GM12878 (cell line): ENCODE measurements at regions not wholly inside any gene's neighbourhood (a gene's known extent, or its start where the extent isn't known, plus 50 kb on each side); places are given as distances from the start of the nearest gene placed in this dataset.

ENCODE experiments used
- ATAC-seq: fragments of 200-7000 bp; cut with Tn5 transposase; 3 replicates; pipeline ENCODE4 v1.9.1; 2020; ENCODE audit warnings: mild to moderate bottlenecking, moderate library complexity
- BruUV-seq: library from RNA; stranded (reverse); fragments of 400-500 nt; replicated peaks from 2 replicates; lab custom pipeline; 2021; lab: Mats Ljungman, UMichigan
- CTCF ChIA-PET: fragments of 300-600 bp; sonication (Branson Sonifier 250); formaldehyde crosslinking; extraction: SDS; loops from one replicate; lab custom pipeline; 2021; ENCODE audit warnings: inconsistent platforms; lab: Yijun Ruan, JAX
- POLR2A ChIA-PET: fragments of 350-600 bp; formaldehyde crosslinking; extraction: SDS; loops from one replicate; lab custom pipeline; 2021; ENCODE audit warnings: inconsistent platforms; lab: Charles Lee
- RAD21 ChIA-PET: fragments of 300-600 bp; sonication (Branson Sonifier 250); formaldehyde crosslinking; loops from one replicate; lab custom pipeline; 2023; ENCODE audit warnings: antibody characterized with exemption; ENCODE audit not compliant: unreplicated experiment; lab: Charles Lee
- SMC1A ChIA-PET: fragments of 300-600 bp; sonication (Branson Sonifier 250); formaldehyde crosslinking; loops from one replicate; lab custom pipeline; 2023; ENCODE audit not compliant: unreplicated experiment, uncharacterized antibody; lab: Charles Lee
- DNase-seq: peaks from one replicate; pipeline ENCODE4 v3.0.0-alpha.2; 2011; ENCODE audit warnings: low read depth, low spot score
- FAIRE-seq: peaks from 3 replicates; lab custom pipeline; 2011; peaks lifted over from hg19 to GRCh38; lab: Jason Lieb, UNC
- H2AFZ ChIP-seq: 2 replicates; pipeline ENCODE4 v1.6.0; 2011; ENCODE audit warnings: low read depth, low read length, control low read depth; ENCODE audit not compliant: control insufficient read depth
- H3K27ac ChIP-seq: 2 replicates; pipeline ENCODE4 v1.5.1; 2011; ENCODE audit warnings: control low read depth; ENCODE audit not compliant: control insufficient read depth, insufficient read depth
- H3K27me3 ChIP-seq, 2 experiments: replicated peaks in 1 of 2; 2 replicates each; pipeline versions ENCODE4 v1.6.0 to v1.6.1; 2011; ENCODE audit warnings: low read length in 1 of 2; ENCODE audit not compliant: control insufficient read depth in 2 of 2, insufficient read depth in 2 of 2
- H3K36me3 ChIP-seq, 2 experiments: 2 replicates each; pipeline ENCODE4 v1.5.1; 2011; ENCODE audit warnings: low read length in 1 of 2; ENCODE audit not compliant: control insufficient read depth in 2 of 2, insufficient read depth in 2 of 2
- H3K4me1 ChIP-seq: 2 replicates; pipeline ENCODE4 v1.6.1; 2011; ENCODE audit warnings: mild to moderate bottlenecking, low read length, moderate library complexity, mixed read lengths; ENCODE audit not compliant: control insufficient read depth, insufficient read depth
- H3K4me2 ChIP-seq: 2 replicates; pipeline ENCODE4 v1.6.0; 2011; ENCODE audit warnings: control low read depth; ENCODE audit not compliant: control insufficient read depth, insufficient read depth
- H3K4me3 ChIP-seq: fragments of 200-600 bp; sonication (generic); 2 replicates; pipeline ENCODE4 v1.5.1; 2016
- H3K79me2 ChIP-seq: 2 replicates; pipeline ENCODE4 v1.6.0; 2011; ENCODE audit warnings: low read length; ENCODE audit not compliant: control insufficient read depth, insufficient read depth
- H3K9ac ChIP-seq: 2 replicates; pipeline ENCODE4 v1.8.0; 2011; ENCODE audit warnings: low read length, control low read depth, mixed read lengths; ENCODE audit not compliant: control insufficient read depth, insufficient read depth
- H3K9me3 ChIP-seq: replicated peaks from 3 replicates; pipeline ENCODE4 v1.5.1; 2011; ENCODE audit warnings: mild to moderate bottlenecking, low read length; ENCODE audit not compliant: control insufficient read depth, insufficient read depth
- H4K20me1 ChIP-seq: 2 replicates; pipeline ENCODE4 v1.6.0; 2011; ENCODE audit not compliant: control insufficient read depth, insufficient read depth
- BRCA1 ChIP-seq: IDR thresholded peaks from 2 replicates; pipeline ENCODE4 v1.6.1; 2011; ENCODE audit warnings: low read depth, low read length, improper control_type of control experiment
- HDAC6 ChIP-seq: fragments of 200-600 bp; sonication (generic); IDR thresholded peaks from one replicate; pipeline ENCODE4 v1.8.0; 2017; ENCODE audit warnings: antibody characterized with exemption; ENCODE audit not compliant: unreplicated experiment
- JUNB ChIP-seq: IDR thresholded peaks from 2 replicates; pipeline ENCODE4 v1.6.1; 2016; ENCODE audit warnings: antibody characterized with exemption, mild to moderate bottlenecking
- MEF2A ChIP-seq: IDR thresholded peaks from 2 replicates; pipeline ENCODE4 v1.6.1; 2011; ENCODE audit warnings: low read depth, mild to moderate bottlenecking, low read length, moderate library complexity; ENCODE audit not compliant: insufficient read depth
- NFIC ChIP-seq: IDR thresholded peaks from 2 replicates; pipeline ENCODE4 v1.6.1; 2012; ENCODE audit warnings: low read depth, mild to moderate bottlenecking, inconsistent platforms, low read length, moderate library complexity
- PAX5 ChIP-seq: IDR thresholded peaks from 2 replicates; pipeline ENCODE4 v1.6.1; 2011; ENCODE audit warnings: low read depth, low read length, borderline replicate concordance
- RCOR1 ChIP-seq: conservative IDR thresholded peaks from 2 replicates; pipeline ENCODE4 v1.6.1; 2012; ENCODE audit warnings: low read depth, low read length, improper control_type of control experiment
- ZNF384 ChIP-seq: IDR thresholded peaks from 2 replicates; pipeline ENCODE4 v1.6.1; 2012; ENCODE audit warnings: low read depth, mild to moderate bottlenecking, low read length, improper control_type of control experiment, borderline replicate concordance
- ZNF592 ChIP-seq: fragments of 450-650 bp; IDR thresholded peaks from 2 replicates; pipeline ENCODE4 v1.6.1; 2017; ENCODE audit warnings: mild to moderate bottlenecking, moderate library complexity
- ZSCAN29 ChIP-seq: fragments of 450-650 bp; IDR thresholded peaks from 2 replicates; pipeline ENCODE4 v1.6.1; 2017; ENCODE audit warnings: mild to moderate bottlenecking, moderate library complexity
- WGBS: methylation state at CpG from one replicate; pipeline ENCODE4 v1.1.6; 2016; ENCODE audit warnings: low lambda C conversion rate; ENCODE audit not compliant: insufficient replicate concordance, insufficient coverage; ENCODE audit errors: missing lambda C conversion rate; 5-methylcytosine and 5-hydroxymethylcytosine counted together
- in situ Hi-C: fragments of 300-500 bp; cut with MboI; formaldehyde crosslinking; loops from 9 replicates; pipeline ENCODE4 v1.14.3; 2018; ENCODE audit warnings: mixed read lengths
- intact Hi-C: fragments of 100-400 bp; cut with micrococcal nuclease; formaldehyde crosslinking; loops from one replicate; pipeline ENCODE4 v1.14.2; 2022; ENCODE audit not compliant: unreplicated experiment
- TF ChIP-seq, protein P1 (sequence below): fragments of 450-650 bp; IDR thresholded peaks from 2 replicates; pipeline ENCODE4 v1.6.1; 2017; ENCODE audit warnings: mild to moderate bottlenecking, moderate library complexity

DNA sequence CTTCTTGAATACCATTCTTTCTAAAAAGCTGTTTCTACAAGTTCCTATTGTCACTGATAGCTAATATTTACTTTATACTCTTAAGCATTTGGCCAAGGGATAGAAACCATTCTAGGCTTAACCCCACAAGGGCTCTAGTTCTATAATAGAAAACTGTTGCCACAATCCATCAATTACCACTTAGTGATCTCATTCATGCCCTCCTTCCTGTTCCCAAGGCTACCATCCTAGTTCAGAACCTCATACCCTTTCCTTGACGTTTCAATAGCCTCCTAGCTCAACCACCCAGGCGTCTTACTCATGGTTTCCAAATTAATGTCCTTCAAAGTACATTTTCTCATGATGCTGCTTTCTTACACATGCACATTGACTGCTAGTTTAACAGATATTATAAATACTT is 493.5 kb downstream of the NAV3 start:
- H3K4me1 ChIP-seq, result no peaks in the 10 kb centered on the region
- no peak for DNase-seq
- RAD21 ChIA-PET, result no interaction called here
- no peaks in the 10 kb centered on the region for H3K9me3 ChIP-seq
- no peak for FAIRE-seq
- SMC1A ChIA-PET, result interaction anchor here (1.1 kb wide), 1 partner anchor 67 kb away, joined by 3 read pairs; no protein-coding TSS in a partner anchor
- intact Hi-C loops (no loop called here), in situ Hi-C loops (no loop called here)
- H3K4me3 ChIP-seq, result no peak overlapping the region
- POLR2A ChIA-PET, result no interaction called here
- TF ChIP-seq HDAC6 (no peak), MEF2A (no peak), RCOR1 (no peak), BRCA1 (no peak), ZNF384 (no peak), ZSCAN29 (no peak), PAX5 (no peak)
- CTCF ChIA-PET, result no interaction called here
- H3K79me2 ChIP-seq, result no peaks in the 10 kb centered on the region
- no peak overlapping the region for H3K9ac ChIP-seq
- H2AFZ ChIP-seq, result no peak overlapping the region
- no TSS peak for BruUV-seq
- no peaks in the 10 kb centered on the region for H3K36me3 ChIP-seq
- H3K27me3 ChIP-seq, result no peaks in the 10 kb centered on the region
- H3K4me2 ChIP-seq, result no peak overlapping the region
- no peak overlapping the region for H3K27ac ChIP-seq
- 0% methylated on average over 2 of the region's 2 CpGs for WGBS
- H4K20me1 ChIP-seq, result no peaks in the 10 kb centered on the region
- ATAC-seq, result no peak

GRCh38 chr12:78328524-78328923 is 497.8 kb downstream of the NAV3 start:
- BruUV-seq, result no TSS peak
- SMC1A ChIA-PET, result no interaction called here
- CTCF ChIA-PET, result no interaction called here
- RAD21 ChIA-PET, result no interaction called here
- FAIRE-seq, result no peak
- H4K20me1 ChIP-seq, result no peaks in the 10 kb centered on the region
- WGBS, result 73% methylated on average over 4 of the region's 4 CpGs
- POLR2A ChIA-PET, result no interaction called here
- intact Hi-C loops, result no loop called here
- no peaks in the 10 kb centered on the region for H3K36me3 ChIP-seq
- no peak for DNase-seq
- no peak overlapping the region for H3K4me2 ChIP-seq
- in situ Hi-C loops, result no loop called here
- no peak overlapping the region for H3K9ac ChIP-seq
- H3K27me3 ChIP-seq, result no peaks in the 10 kb centered on the region
- H3K27ac ChIP-seq, result no peak overlapping the region
- no peaks in the 10 kb centered on the region for H3K9me3 ChIP-seq
- H2AFZ ChIP-seq, result no peak overlapping the region
- no peaks in the 10 kb centered on the region for H3K79me2 ChIP-seq
- no peak overlapping the region for H3K4me3 ChIP-seq
- no peaks in the 10 kb centered on the region for H3K4me1 ChIP-seq
- ATAC-seq, result no peak
- TF ChIP-seq, protein P1, sequence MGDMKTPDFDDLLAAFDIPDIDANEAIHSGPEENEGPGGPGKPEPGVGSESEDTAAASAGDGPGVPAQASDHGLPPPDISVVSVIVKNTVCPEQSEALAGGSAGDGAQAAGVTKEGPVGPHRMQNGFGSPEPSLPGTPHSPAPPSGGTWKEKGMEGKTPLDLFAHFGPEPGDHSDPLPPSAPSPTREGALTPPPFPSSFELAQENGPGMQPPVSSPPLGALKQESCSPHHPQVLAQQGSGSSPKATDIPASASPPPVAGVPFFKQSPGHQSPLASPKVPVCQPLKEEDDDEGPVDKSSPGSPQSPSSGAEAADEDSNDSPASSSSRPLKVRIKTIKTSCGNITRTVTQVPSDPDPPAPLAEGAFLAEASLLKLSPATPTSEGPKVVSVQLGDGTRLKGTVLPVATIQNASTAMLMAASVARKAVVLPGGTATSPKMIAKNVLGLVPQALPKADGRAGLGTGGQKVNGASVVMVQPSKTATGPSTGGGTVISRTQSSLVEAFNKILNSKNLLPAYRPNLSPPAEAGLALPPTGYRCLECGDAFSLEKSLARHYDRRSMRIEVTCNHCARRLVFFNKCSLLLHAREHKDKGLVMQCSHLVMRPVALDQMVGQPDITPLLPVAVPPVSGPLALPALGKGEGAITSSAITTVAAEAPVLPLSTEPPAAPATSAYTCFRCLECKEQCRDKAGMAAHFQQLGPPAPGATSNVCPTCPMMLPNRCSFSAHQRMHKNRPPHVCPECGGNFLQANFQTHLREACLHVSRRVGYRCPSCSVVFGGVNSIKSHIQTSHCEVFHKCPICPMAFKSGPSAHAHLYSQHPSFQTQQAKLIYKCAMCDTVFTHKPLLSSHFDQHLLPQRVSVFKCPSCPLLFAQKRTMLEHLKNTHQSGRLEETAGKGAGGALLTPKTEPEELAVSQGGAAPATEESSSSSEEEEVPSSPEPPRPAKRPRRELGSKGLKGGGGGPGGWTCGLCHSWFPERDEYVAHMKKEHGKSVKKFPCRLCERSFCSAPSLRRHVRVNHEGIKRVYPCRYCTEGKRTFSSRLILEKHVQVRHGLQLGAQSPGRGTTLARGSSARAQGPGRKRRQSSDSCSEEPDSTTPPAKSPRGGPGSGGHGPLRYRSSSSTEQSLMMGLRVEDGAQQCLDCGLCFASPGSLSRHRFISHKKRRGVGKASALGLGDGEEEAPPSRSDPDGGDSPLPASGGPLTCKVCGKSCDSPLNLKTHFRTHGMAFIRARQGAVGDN, result no peak
- TF ChIP-seq ZNF592 (no peak), NFIC (peak; percentile 63; the same call in 1 of the 2 replicates), JUNB (peak; percentile 44; the same call in 1 of the 2 replicates)
